ENCODE measurements at regions not wholly inside any gene's neighbourhood (a gene's known extent, or its start where the extent isn't known, plus 50 kb on each side); places are given as distances from the start of the nearest gene placed in this dataset.

DNA sequence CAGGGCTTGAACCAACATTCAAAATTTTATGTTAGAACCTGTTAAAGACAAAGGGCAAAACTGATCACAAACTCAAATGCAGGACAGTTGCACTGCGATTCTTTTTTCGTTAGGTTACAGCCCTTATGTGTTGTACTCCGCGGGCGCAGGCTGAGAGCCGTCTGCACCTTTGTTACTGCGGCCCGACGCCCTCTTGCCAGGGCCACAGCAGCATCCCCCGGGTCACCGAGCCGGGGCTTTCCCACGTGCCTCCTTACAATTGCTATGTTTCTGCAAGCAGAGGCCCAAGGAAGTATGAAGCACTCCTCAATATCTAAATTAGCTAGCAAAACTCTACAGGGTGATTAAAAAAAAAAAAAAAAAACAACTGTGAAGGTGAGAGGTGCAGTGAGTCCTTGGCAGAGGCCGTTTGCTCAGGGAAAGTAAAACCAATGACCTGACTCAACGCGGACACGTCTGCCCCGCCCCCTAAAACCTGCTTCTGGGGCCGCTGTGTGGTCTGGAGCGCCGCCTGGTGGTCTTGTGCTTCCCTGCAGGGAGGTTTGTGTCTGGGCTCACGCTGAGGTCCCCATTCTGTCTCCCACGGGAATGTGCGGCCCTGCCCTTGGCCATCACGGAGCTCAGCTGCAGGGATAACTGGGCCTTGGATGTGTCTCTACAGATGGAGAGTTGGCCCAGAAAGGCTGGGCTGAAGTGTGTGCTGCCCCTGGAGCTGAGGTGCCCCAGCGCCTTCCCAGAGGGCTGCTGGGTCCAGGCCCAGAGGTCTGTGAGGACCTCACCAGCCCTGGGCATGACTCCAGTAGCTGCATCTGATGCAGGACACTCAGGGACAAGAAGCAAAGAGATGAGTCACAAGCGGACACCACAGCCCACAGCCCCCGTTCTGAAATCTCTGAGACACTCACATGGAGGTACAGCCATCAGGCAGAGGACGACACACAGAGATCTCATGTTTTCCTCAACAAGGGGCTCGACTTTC is 418.5 kb downstream of the TMEM121 start:
- TF ChIP-seq POLR2AphosphoS5 (IDR thresholded peaks at IDR 0.05; ENCODE audit: borderline replicate concordance, low read depth, low read length) = no peak
- no peak for TF ChIP-seq EZH2 (IDR thresholded peaks at IDR 0.05)
- no peak for TF ChIP-seq FOXP2 (optimal IDR thresholded peaks at IDR 0.05; ENCODE audit: control extremely low read depth, extremely low read length, insufficient read depth)

Data from SK-N-MC (cell line).